NCI-H345 (cell line): ENCODE measurements at regions not wholly inside any gene's neighbourhood (a gene's known extent, or its start where the extent isn't known, plus 50 kb on each side); places are given as distances from the start of the nearest gene placed in this dataset.
"Not testable (repeated sequence)": the region's sequence is repeated elsewhere in the genome, so short reads cannot be mapped to it uniquely, and the experiment has no call there.

Experiments
- DNase-seq: peaks from one replicate; lab custom pipeline; 2025; lab: John Stamatoyannopoulos, UW

DNA sequence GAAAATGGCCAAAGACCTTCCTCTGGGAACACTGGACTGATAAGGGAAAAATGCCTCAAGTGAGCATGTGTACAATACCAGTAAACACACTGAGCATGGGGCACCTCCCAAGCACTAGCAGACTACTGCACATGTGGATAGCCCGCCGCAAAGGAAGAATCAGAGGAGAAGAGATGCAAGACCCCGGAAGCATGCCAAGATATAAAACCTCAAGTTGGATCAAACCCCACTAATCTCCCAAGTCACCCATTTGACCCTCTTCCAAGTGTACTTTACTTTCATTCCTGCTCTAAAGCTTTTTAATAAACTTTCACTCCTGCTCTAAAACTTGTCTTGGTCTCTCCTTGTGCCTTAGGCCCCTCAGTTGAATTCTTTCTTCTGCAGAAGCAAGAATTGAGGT is 121.1 kb upstream of the PLAAT1 start:
- no peak for DNase-seq

DNA sequence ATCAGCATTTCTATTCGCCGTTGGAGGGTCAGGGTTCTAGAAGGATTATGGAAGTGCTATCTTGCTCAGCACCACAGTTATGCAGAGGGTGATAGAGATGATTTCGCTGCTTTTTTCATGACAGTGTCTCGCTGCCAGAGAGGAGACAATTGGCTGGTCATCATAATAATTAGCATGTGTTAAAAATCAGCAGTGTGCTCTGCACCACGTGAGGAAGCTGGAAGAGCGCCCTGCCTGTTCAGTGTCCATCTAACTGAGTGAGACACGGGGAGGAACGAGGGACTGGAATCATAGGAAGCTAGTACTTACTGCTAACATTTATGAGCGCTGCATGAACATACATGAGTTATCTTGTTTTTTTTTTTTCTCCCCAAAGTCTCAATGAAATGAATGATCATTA is 116.2 kb upstream of the PLAAT1 start:
- DNase-seq, result no peak

DNA sequence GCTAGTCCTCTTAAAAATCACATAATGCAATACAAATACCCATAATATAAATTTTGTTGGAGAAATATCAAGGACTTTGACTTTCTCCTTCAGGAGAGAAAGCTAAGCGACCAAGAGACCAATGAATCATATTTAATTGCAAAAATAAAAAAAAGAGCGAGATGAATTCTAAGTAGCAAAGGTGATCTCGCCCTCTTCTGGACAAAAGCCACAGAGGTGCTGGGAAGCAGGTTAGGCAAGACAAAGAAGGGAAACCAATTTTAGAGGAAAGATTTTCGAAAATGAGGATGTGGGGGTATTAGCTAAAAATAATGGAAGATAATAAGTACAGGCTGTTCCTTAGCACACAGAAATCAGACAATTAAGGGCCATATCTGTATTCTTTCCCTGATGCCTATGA is 111.4 kb upstream of the PLAAT1 start:
- no peak for DNase-seq

DNA sequence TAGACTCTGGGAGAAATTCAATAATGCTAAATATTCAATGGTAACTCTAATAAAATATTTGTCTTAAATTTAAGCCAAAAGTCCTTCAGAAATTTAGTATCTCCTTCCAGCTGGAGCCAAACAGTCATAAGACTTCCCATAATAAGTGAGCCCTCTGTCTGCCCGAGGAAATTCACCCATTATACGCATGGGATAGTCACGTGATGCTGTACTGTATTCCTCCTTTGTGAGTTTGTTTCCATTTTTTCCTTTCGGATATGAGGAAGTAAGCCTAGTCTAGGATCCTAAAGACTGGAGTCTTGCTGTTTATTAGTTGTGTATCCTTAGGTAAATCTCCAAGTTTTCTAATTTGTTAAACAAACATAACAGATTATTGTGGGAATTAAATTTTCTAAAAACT is 110.4 kb upstream of the PLAAT1 start:
- no peak for DNase-seq

DNA sequence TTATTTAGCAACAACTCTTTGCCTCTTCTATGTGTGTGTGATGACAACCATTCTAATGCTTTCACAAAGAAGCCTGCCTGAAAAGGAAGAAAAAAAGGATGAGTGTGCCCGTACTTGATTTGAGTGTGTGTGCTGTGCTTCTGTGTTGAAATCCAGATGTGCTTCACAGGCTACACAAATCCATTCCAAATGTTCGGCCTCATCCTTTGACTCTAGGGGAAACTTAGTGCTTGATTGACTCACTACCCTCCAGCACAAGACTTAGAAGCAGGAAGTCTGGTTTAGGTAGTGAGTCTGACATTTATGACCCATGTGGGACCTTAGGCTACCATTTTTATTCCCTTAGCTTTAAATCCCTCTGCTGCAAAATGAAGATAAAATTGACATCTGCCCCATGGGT is 108.8 kb upstream of the PLAAT1 start:
- DNase-seq, result no peak

DNA sequence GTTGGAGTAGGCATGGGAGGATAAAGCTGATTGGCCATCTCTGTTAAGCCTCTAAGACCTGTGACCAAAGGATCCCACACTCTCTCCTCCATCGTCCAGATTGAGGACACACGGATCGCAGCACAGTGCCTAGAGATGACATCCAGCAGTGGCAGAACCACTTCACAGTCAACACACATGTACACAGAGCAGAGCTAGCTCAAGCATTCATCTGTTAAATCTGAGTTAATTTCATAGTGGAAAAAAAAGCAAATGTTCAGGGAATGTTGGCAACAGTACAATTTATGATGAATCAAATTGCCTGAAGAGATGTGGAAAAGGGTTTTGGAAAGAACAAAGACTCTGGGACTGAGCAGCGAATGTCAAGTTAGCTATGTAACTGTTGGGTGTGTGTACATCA is 108.1 kb upstream of the PLAAT1 start:
- DNase-seq, result no peak

DNA sequence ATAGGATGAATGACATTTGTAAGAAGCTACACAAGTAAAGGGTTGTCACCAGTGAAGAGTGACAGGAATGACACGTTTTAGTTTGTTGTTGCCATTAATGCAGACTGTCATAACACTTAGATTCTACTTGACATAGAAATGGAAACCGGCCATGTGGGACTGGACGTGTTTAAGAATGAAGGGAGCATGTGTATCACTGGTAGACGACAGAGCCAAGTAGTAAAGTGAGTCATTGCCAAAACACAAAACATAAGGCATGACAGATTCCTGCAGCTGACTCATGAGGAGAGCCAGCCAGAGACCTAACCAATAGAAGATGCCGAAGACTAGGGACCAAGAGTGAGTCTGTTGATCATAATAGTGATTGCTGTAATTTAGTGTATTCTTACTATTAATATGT is 106.2 kb upstream of the PLAAT1 start:
- no peak for DNase-seq

DNA sequence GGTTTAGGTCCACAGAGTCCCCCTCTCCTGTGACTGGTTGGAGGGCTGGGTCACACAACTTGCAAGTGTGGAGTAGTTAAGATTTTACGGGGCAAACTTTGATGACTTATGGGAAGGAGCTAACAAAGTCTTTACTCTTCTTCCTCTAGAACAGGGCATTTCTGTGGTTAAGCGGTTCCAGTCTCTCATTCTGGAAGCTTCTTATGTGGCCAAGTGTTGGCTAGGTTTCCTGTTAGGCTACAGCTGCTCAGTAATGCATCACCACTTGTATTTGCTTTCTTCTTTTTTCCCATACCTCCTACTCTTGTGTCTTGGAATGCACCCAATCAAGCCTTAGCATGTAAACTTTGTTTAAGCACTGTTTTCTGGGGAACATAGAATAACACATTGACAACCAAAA is 100.6 kb upstream of the PLAAT1 start:
- no peak for DNase-seq

DNA sequence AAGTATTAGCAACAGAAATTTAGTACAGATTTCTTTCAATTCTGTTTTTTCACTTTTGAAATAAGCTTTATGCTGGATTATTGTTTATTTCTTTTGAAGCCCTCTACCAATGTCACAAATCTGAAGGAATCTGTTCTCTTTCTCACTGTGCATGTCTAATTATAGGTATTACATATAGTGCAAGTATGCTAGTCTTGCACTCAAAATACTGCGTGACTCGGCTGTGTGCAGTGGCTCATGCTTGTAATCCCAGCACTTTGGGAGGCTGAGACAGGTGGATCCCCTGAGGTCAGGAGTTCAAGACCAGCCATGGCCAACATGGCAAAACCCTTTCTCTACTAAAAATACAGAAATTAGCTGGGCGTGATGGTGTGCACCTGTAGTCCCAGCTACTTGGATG is 95.8 kb upstream of the PLAAT1 start:
- DNase-seq, result no peak

DNA sequence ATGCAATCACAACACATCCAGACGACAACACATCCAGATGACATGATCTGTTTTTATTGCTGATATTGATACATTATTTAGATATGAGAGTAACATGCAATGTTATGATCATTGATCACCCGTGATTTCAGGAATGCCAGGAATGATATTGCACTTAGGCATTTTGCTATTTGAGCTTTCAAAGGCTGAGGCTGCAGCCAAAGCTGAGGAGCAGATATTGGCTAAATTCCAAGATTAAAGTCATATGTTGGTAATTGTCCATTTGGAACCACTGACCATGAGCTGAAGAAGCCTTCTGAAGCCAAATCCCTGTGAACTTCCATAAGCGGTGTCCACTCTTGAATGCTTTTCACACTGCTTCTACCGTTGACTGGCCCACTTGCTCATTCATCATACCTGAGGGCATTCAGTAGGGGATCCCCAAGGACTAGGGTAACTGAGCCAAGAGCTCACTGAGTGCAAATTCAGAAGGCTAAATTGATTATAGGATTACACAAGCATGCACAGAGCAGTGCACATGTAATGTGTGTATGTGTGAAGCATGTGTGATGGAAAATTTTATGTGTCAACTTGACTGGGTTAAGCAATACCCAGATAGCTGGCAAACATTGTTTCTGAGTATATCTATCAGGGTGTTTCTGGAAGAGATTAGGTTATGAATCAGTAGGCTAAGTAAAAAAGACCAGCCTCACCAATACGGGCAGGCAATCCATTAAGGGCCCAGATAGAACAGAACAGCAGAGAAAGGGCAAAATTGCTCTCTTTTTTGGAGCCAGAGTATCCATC is 92.1 kb upstream of the PLAAT1 start:
- no peak for DNase-seq

DNA sequence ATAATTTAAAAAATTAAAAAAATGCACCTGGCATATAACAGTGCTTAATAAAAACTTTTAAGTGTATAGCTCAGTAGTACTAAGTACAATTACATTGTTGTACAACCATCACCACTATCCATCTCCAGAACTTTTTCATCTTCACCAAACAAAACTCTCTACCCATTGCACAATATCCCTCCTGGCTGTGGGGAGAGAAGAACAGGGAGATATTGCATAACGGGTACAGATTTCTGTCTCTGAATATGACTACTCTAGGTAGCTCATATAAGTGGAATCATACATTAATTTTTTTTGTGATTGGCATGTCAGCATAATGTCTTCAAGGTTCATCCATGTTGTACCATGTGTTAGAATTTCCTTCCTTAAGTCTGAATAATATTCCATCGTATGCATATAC is 91.0 kb upstream of the PLAAT1 start:
- no peak for DNase-seq

DNA sequence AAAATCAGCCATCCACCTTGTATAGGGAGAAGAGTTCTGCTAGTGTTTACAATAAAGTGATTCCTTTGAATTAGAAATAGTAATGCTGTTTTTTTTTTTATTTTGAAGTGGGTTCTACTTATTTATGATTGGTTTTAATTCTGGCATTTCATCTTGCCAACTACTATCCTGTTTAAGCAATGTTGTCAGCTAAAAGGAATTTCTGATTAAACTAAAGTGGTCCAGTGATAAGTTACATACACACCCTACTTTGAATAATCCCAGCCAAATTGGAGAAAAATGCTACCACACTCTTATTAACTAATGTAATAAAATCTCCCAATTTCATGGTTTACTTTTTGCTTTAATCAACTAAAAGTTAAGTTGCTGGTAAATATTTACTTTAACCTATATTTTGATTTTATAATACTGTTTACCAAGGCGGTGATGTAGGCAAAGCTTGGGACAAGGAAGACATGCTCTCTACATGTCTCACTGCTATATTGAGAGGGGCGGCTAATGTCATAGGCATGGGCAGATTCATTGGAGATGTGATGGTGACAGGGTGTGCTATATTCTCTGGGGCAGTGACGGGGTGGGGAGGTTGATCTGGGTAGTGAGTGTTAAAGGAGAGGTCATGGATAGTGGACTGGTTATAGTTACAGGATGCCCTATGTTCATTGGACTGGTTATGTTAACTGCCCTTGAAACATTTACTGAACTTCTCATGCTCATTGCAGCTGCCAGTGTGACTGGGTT is 85.8 kb upstream of the PLAAT1 start:
- not testable (repeated sequence) for DNase-seq

DNA sequence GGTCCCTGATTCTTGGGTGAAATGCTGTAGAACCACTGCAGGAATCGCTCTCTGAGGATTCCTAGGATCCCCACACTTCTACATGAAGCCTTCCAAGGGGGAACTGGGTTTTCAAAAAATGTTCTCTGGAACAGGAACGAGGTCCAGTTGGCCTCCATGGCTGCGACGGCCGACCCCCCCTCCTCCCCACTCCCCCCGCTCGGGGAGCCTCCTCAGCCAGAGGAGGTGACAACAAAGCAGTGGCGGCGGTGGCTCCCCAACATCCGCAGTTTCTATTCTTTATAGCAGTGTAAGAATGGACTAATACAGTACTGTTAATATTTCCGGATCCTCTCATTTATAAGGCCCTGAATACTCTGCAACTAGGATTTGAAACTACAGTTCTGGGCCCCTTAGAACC is 84.0 kb upstream of the PLAAT1 start:
- DNase-seq, result no peak

DNA sequence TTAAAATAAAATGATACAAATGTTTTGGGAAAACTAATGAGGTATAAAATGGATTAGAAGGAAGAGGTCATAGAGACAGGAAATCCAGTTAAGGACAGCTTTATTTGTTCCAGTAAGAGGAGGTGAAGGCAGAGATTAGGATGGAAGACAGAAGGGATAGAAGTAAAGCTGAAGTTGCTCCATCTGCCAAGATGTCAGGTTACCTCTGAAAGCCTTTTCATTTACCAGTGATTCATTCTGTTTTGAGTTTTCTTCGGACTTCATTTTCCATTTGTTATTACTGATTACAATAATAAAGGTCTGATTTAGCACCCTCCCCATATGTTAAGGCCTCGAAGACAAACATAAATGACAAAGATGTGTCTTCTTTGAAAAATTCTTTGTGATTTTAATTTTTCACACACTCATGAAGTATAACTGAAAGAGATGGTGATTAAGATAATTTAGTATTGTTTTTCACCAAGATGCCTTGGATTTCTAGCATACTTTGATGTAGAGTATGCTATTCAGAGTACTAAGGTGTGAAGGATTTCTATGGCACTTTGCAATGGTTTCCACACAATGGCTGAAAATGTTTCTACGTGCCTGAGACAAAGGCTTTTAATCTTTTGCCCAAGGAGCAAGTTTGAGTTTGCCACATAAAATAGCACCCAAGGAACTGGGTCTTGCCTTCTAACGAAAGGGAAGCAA is 75.4 kb upstream of the PLAAT1 start:
- DNase-seq, result no peak

DNA sequence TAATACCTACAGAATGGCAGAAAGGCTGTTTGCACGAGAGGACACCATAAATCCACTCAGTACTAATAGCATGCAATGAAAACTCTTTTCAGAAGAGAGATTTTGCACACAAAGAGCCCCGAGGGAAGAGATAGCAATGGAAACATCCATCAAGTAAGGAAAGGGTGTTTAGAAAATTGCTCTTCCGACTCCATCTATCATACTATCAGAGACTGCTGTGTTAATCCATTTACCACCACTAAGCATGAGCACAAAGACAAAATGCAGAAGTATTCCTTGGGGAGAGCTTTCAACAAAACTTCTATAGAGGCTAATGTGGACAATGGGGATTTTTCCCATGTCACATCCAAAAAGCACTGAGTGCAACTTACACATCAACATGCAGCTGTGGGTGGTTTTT is 72.1 kb upstream of the PLAAT1 start:
- DNase-seq, result no peak

DNA sequence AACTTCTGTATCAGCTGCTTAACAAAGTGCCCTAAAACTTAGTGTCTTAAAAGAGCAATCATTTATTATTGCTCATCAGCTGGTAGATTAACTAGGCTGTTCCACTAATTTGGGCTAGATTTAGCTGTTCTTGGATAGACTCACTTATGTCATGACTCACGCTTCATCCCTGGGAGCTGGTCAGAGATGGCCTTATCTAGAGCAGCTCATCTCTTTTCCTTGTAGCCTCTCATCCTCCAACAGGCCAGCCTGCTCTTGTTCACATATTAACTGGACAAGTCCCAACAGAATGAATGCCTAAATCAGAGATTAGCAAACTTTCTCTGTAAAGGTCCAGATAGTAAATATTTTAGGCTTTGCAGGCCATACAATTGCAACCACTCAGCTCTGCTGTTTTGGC is 66.9 kb upstream of the PLAAT1 start:
- no peak for DNase-seq

DNA sequence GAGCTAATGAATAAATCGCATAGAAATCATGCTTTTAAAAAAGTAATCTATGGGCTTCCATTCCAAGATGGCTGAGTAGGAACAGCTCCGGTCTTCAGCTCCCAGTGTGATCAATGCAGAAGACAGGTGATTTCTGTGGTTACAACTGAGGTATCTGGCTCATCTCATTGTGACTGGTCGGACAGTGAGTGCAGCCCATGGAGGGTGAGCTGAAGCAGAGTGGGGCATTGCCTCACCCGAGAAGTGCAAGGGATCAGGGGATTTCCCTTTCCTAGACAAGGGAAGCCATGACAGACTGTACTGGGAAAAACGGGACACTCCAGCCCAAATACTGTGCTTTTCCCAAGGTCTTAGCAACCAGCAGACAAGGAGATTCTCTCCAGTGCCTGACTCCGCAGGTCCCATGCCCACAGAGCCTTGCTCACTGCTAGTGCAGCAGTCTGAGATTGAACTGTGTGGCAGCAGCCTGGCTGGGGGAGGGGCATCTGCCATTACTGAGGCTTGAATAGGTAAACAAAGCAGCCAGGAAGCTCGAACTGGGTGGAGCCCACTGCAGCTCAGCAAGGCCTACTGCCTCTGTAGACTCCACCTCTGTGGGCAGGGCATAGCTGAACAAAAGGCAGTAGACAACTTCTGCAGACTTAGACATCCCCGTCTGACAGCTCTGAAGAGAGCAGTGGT is 61.5 kb upstream of the PLAAT1 start:
- not testable (repeated sequence) for DNase-seq

DNA sequence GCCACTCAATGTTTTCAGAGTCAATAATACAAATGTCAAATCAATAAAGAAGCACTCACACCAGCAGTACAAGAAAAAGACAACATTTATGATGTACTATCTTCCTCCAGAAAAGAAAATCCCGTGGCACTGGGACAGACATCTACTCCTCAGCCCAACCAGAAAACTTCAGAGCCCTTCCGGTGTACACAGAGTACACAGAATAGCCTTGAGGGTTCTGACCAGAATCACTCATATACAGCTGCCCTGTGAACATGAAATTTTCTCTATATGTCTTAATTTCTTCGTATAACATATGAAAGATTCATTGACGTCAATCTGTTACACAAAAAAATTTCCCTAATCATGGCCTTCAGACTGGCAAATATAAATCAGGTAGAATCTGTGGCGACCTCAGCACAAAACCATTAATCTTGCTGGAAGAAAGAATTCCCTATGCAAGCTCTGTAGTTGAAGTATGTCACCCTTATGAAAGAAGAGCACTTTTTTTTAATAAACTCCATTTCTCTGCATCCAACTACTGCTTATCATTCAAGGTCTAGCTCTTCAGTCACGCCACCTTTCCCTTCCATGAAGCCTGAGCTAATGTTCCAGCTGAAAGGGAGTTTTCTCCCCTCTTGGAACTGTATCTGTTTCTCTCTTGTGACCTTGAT is 53.8 kb upstream of the PLAAT1 start:
- DNase-seq, result no peak

DNA sequence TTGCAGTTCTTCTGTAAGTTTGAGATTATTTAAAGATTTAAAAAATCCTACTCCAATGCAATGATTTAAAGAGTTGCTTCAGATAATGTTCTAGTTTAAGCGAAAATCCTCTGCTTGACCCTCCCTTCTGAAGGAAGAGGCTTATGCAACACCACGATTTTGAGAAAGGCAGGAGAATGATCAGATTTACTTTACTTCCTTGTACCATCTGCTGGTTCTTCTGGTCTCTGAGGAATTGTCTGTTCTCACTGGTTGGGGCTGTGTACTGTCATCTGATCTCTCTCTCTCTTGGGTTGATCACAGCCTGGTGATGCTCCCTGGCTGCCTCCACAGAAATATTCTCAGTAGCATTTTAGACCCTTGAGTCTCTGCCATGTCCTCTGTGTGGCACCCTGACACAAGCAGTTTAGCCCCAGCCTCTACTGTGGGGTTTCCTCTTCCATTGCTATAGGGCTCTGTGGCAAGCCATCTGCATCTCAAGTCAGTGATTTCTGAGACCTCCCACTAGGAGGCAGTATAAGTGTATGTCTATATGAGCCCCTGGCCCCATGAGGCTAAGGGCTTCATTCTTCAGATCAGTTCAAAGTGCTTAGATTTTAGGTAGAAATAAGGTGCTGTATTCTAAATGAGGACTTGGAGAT is 50.8 kb upstream of the PLAAT1 start:
- DNase-seq, result peak; percentile 59
